CD4-positive, alpha-beta T cell treated with Interleukin-15 for 1 hour (primary cell): ENCODE measurements at regions not wholly inside any gene's neighbourhood (a gene's known extent, or its start where the extent isn't known, plus 50 kb on each side); places are given as distances from the start of the nearest gene placed in this dataset.

Source experiments
- DNase-seq: peaks from one replicate; pipeline ENCODE4 v3.0.0-alpha.2; 2020

- no peak for DNase-seq
These were observed 388.8 kb downstream of the CDC5L start for GRCh38 chr6:44776344-44776743.

- DNase-seq, result no peak
These were observed 391.0 kb downstream of the CDC5L start for GRCh38 chr6:44778513-44778912.
